ENCODE measurements at regions not wholly inside any gene's neighbourhood (a gene's known extent, or its start where the extent isn't known, plus 50 kb on each side); places are given as distances from the start of the nearest gene placed in this dataset.

GRCh38 chr14:97337267-97337666 is 540.1 kb downstream of the VRK1 start:
- Histone ChIP-seq H3K4me3 (ENCODE audit: low read length in 2 of 2) (no peak overlapping the region), H3K4me1 (ENCODE audit: control insufficient read depth in 2 of 2, insufficient read depth in 2 of 2, low read length in 2 of 2) (peaks cover 13 to 24% of the 10 kb centered on the region in 2 donors), H3K9me3 (ENCODE audit: control insufficient read depth in 2 of 2, insufficient read depth in 1 of 2, low read length in 1 of 2) (peaks cover 0 to 16% of the 10 kb centered on the region in 2 donors), H3K36me3 (ENCODE audit: control insufficient read depth in 2 of 2, insufficient read depth in 2 of 2, low read length in 1 of 2) (no peaks in the 10 kb centered on the region), H3K27me3 (ENCODE audit: control insufficient read depth in 2 of 2, insufficient read depth in 1 of 2, low read length in 1 of 2) (no peaks in the 10 kb centered on the region), H3K27ac (ENCODE audit: low read depth in 1 of 2, low read length in 1 of 2) (no peak overlapping the region)
- no peak for DNase-seq (ENCODE audit: low read depth in 6 of 9, low spot score in 9 of 9)
- WGBS, result 96% methylated on average over 3 of the region's 3 CpGs

- no peaks in the 10 kb centered on the region for H3K27me3 ChIP-seq (ENCODE audit: control insufficient read depth in 2 of 2, insufficient read depth in 1 of 2, low read length in 1 of 2)
- H3K36me3 ChIP-seq (ENCODE audit: control insufficient read depth in 2 of 2, insufficient read depth in 2 of 2, low read length in 1 of 2), result no peaks in the 10 kb centered on the region
- H3K27ac ChIP-seq (ENCODE audit: low read depth in 1 of 2, low read length in 1 of 2), result no peak overlapping the region
- peaks cover 0 to 16% of the 10 kb centered on the region in 2 donors for H3K9me3 ChIP-seq (ENCODE audit: control insufficient read depth in 2 of 2, insufficient read depth in 1 of 2, low read length in 1 of 2)
- H3K4me1 ChIP-seq (ENCODE audit: control insufficient read depth in 2 of 2, insufficient read depth in 2 of 2, low read length in 2 of 2), result peaks cover 12 to 22% of the 10 kb centered on the region in 2 donors
- 74% methylated on average over 2 of the region's 2 CpGs for WGBS
- no peak for DNase-seq (ENCODE audit: low read depth in 6 of 9, low spot score in 9 of 9)
- no peak overlapping the region for H3K4me3 ChIP-seq (ENCODE audit: low read length in 2 of 2)
Observed at GRCh38 chr14:97337670-97338069, 540.5 kb downstream of the VRK1 start.

DNA sequence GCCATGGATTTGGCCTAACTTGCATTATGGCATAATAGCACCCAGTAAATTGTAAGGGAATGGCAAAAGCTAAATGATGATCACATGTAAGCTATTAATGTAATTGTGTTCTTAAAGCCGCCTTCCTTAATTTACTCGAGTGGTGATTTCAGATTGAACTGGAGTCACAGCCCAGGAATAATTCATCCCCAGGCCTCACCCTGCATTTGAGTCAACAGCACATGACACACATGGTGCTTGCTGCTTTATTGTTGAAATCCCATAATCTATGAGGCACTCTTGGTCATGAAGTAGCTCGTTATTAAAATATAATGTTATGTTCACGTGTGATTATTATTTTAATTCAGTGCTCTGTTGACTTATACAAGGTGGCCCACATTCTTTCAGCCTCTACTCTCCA is 547.5 kb downstream of the VRK1 start:
- H3K4me1 ChIP-seq (ENCODE audit: control insufficient read depth in 2 of 2, insufficient read depth in 2 of 2, low read length in 2 of 2), result no peaks in the 10 kb centered on the region
- no peaks in the 10 kb centered on the region for H3K36me3 ChIP-seq (ENCODE audit: control insufficient read depth in 2 of 2, insufficient read depth in 2 of 2, low read length in 1 of 2)
- no peak overlapping the region for H3K4me3 ChIP-seq (ENCODE audit: low read length in 2 of 2)
- DNase-seq (ENCODE audit: low read depth in 6 of 9, low spot score in 9 of 9), result no peak
- H3K27ac ChIP-seq (ENCODE audit: low read depth in 1 of 2, low read length in 1 of 2), result no peak overlapping the region
- H3K9me3 ChIP-seq (ENCODE audit: control insufficient read depth in 2 of 2, insufficient read depth in 1 of 2, low read length in 1 of 2), result peaks cover 0 to 14% of the 10 kb centered on the region in 2 donors
- 99% methylated on average over 4 of the region's 4 CpGs for WGBS
- no peaks in the 10 kb centered on the region for H3K27me3 ChIP-seq (ENCODE audit: control insufficient read depth in 2 of 2, insufficient read depth in 1 of 2, low read length in 1 of 2)

DNA sequence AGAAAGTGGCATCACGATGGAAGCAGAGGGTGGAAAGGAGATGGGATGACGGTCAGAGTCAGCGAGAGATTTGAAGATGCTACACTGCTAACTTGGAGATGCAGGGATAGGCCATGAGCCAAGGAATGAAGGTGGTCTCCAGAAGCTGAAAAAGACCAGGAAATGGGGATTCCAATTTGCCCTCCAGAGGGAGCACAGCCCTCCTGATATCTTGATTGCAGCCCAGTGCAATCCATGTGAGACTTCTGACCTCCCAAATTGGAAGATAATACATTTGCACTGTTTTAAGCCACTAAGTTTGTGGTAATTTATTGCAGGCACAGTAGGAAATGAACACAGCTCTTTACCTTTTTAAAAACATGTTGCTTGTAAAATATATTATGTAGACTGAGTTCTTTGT is 549.5 kb downstream of the VRK1 start:
- Histone ChIP-seq H3K27me3 (ENCODE audit: control insufficient read depth in 2 of 2, insufficient read depth in 1 of 2, low read length in 1 of 2) (no peaks in the 10 kb centered on the region), H3K4me1 (ENCODE audit: control insufficient read depth in 2 of 2, insufficient read depth in 2 of 2, low read length in 2 of 2) (peaks cover 8 to 11% of the 10 kb centered on the region in 2 donors), H3K4me3 (ENCODE audit: low read length in 2 of 2) (no peak overlapping the region), H3K27ac (ENCODE audit: low read depth in 1 of 2, low read length in 1 of 2) (no peak overlapping the region), H3K36me3 (ENCODE audit: control insufficient read depth in 2 of 2, insufficient read depth in 2 of 2, low read length in 1 of 2) (no peaks in the 10 kb centered on the region), H3K9me3 (ENCODE audit: control insufficient read depth in 2 of 2, insufficient read depth in 1 of 2, low read length in 1 of 2) (peaks cover 0 to 8% of the 10 kb centered on the region in 2 donors)
- 96% methylated on average over 3 of the region's 3 CpGs for WGBS
- DNase-seq (ENCODE audit: low read depth in 6 of 9, low spot score in 9 of 9), result no peak

GRCh38 chr14:97349463-97349862 is 552.3 kb downstream of the VRK1 start:
- Histone ChIP-seq H3K27ac (ENCODE audit: low read depth in 1 of 2, low read length in 1 of 2) (no peak overlapping the region), H3K9me3 (ENCODE audit: control insufficient read depth in 2 of 2, insufficient read depth in 1 of 2, low read length in 1 of 2) (peaks cover 0 to 8% of the 10 kb centered on the region in 2 donors), H3K27me3 (ENCODE audit: control insufficient read depth in 2 of 2, insufficient read depth in 1 of 2, low read length in 1 of 2) (no peaks in the 10 kb centered on the region), H3K4me1 (ENCODE audit: control insufficient read depth in 2 of 2, insufficient read depth in 2 of 2, low read length in 2 of 2) (peaks cover 8 to 11% of the 10 kb centered on the region in 2 donors), H3K4me3 (ENCODE audit: low read length in 2 of 2) (no peak overlapping the region), H3K36me3 (ENCODE audit: control insufficient read depth in 2 of 2, insufficient read depth in 2 of 2, low read length in 1 of 2) (no peaks in the 10 kb centered on the region)
- no peak for DNase-seq (ENCODE audit: low read depth in 6 of 9, low spot score in 9 of 9)
- WGBS, result 64% methylated on average over 3 of the region's 3 CpGs

DNA sequence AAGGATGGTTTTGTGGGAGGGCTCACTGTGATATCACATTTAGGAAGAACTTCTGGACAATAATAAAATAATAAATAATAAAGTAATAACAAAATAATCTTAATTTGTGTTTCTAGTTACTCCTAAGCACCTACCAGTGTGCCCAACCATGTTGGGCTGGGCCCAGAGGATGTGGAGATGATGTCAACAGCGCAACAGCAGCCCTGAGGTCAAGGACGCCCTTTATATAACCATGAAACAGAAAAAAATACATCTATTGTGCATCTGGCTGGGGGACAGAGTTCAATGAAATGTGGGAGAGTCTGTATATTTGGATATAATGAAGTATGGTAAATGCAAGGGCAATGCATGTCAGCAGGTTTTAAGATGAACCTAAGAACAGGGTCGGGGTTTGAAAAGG is 552.8 kb downstream of the VRK1 start:
- peaks cover 0 to 8% of the 10 kb centered on the region in 2 donors for H3K9me3 ChIP-seq (ENCODE audit: control insufficient read depth in 2 of 2, insufficient read depth in 1 of 2, low read length in 1 of 2)
- DNase-seq (ENCODE audit: low read depth in 6 of 9, low spot score in 9 of 9), result no peak
- H3K4me1 ChIP-seq (ENCODE audit: control insufficient read depth in 2 of 2, insufficient read depth in 2 of 2, low read length in 2 of 2), result peaks cover 8 to 11% of the 10 kb centered on the region in 2 donors
- no peak overlapping the region for H3K4me3 ChIP-seq (ENCODE audit: low read length in 2 of 2)
- WGBS, result 97% methylated on average over 3 of the region's 3 CpGs
- H3K27me3 ChIP-seq (ENCODE audit: control insufficient read depth in 2 of 2, insufficient read depth in 1 of 2, low read length in 1 of 2), result no peaks in the 10 kb centered on the region
- no peak overlapping the region for H3K27ac ChIP-seq (ENCODE audit: low read depth in 1 of 2, low read length in 1 of 2)
- H3K36me3 ChIP-seq (ENCODE audit: control insufficient read depth in 2 of 2, insufficient read depth in 2 of 2, low read length in 1 of 2), result no peaks in the 10 kb centered on the region

DNA sequence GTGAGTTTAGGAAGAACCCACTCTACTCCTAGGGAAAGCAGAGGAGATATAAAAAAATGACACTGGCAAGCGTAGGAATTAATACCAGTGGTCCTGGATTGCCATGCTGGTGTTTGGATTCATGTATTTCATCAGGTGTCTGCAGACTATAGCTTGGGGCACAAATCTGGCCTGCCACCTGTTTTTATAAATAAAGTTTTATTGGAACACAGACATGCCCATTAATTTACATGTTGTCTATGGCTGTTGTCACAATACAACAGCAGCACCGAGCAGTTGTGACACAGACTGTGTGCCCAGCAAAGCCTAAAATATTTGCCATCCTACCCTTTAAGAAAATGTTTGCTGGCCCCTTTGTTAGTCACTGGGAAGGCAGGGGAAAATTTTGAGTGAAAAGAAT is 553.2 kb downstream of the VRK1 start:
- Histone ChIP-seq H3K36me3 (ENCODE audit: control insufficient read depth in 2 of 2, insufficient read depth in 2 of 2, low read length in 1 of 2) (no peaks in the 10 kb centered on the region), H3K27me3 (ENCODE audit: control insufficient read depth in 2 of 2, insufficient read depth in 1 of 2, low read length in 1 of 2) (no peaks in the 10 kb centered on the region), H3K9me3 (ENCODE audit: control insufficient read depth in 2 of 2, insufficient read depth in 1 of 2, low read length in 1 of 2) (peaks cover 0 to 8% of the 10 kb centered on the region in 2 donors), H3K4me1 (ENCODE audit: control insufficient read depth in 2 of 2, insufficient read depth in 2 of 2, low read length in 2 of 2) (peaks cover 8 to 11% of the 10 kb centered on the region in 2 donors), H3K4me3 (ENCODE audit: low read length in 2 of 2) (no peak overlapping the region), H3K27ac (ENCODE audit: low read depth in 1 of 2, low read length in 1 of 2) (no peak overlapping the region)
- WGBS, result over 99% methylated on average over 2 of the region's 2 CpGs
- DNase-seq (ENCODE audit: low read depth in 6 of 9, low spot score in 9 of 9), result no peak

DNA sequence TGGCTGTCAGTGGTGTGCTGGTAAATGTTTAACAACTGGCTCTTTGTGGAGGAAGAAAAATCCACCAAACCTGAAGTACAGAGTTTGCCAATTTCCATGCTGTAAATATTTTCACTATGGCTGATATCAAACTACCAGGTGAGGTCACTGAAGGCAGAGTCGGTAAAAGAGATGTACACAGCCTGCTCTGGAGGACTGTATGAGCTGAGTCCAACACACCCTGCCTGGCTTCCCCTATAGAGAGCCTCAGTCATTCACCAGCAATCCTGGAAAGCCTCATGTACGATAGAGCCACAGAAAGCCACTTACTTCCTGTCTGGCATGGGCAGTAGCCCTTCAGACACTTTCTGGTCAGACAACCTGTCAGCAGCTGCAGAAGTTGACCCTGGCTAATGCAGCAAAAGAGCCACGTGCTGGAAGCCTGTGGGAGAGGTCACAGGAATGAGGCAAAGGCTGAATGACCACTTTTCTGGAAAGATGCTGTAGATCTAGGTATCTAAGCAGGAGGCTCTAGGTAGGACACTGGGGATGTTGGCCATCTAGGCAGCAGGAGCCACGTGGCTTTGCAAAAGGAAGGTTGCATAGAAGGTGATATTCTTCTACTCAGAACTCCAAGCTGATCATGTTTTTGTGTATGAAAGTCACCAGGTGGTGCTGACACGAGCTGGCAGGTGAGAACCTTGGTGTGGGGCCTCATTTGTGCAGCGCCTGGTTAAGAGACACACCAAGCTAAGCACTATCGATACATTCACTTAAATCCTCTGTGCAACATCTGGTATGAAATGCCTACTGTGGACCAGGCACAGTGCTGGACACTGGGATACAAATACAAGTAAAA is 553.9 kb downstream of the VRK1 start:
- Histone ChIP-seq H3K27ac (ENCODE audit: low read depth in 1 of 2, low read length in 1 of 2) (no peak overlapping the region), H3K36me3 (ENCODE audit: control insufficient read depth in 2 of 2, insufficient read depth in 2 of 2, low read length in 1 of 2) (no peaks in the 10 kb centered on the region)
- 71% methylated on average over 7 of the region's 7 CpGs for WGBS

GRCh38 chr14:97353102-97353501 is 555.9 kb downstream of the VRK1 start:
- H3K36me3 ChIP-seq (ENCODE audit: control insufficient read depth in 2 of 2, insufficient read depth in 2 of 2, low read length in 1 of 2), result no peaks in the 10 kb centered on the region
- H3K4me3 ChIP-seq (ENCODE audit: low read length in 2 of 2), result no peak overlapping the region
- no peaks in the 10 kb centered on the region for H3K27me3 ChIP-seq (ENCODE audit: control insufficient read depth in 2 of 2, insufficient read depth in 1 of 2, low read length in 1 of 2)
- H3K4me1 ChIP-seq (ENCODE audit: control insufficient read depth in 2 of 2, insufficient read depth in 2 of 2, low read length in 2 of 2), result peaks cover 8 to 11% of the 10 kb centered on the region in 2 donors
- WGBS, result 96% methylated on average over 5 of the region's 5 CpGs
- no peak overlapping the region for H3K27ac ChIP-seq (ENCODE audit: low read depth in 1 of 2, low read length in 1 of 2)
- H3K9me3 ChIP-seq (ENCODE audit: control insufficient read depth in 2 of 2, insufficient read depth in 1 of 2, low read length in 1 of 2), result peaks cover 0 to 4% of the 10 kb centered on the region in 2 donors
- no peak for DNase-seq (ENCODE audit: low read depth in 6 of 9, low spot score in 9 of 9)

More for the DNA sequence above, 553.9 kb downstream of the VRK1 start:
- peaks cover 0 to 8% of the 10 kb centered on the region in 2 donors for H3K9me3 ChIP-seq (ENCODE audit: control insufficient read depth in 2 of 2, insufficient read depth in 1 of 2, low read length in 1 of 2)
- peak in 4 of 9 donors; percentile 19 to 54 (median 36) for DNase-seq (ENCODE audit: low read depth in 6 of 9, low spot score in 9 of 9)
- no peaks in the 10 kb centered on the region for H3K27me3 ChIP-seq (ENCODE audit: control insufficient read depth in 2 of 2, insufficient read depth in 1 of 2, low read length in 1 of 2)
- peaks cover 8 to 11% of the 10 kb centered on the region in 2 donors for H3K4me1 ChIP-seq (ENCODE audit: control insufficient read depth in 2 of 2, insufficient read depth in 2 of 2, low read length in 2 of 2)
- H3K4me3 ChIP-seq (ENCODE audit: low read length in 2 of 2), result no peak overlapping the region
